ENCODE measurements at regions not wholly inside any gene's neighbourhood (a gene's known extent, or its start where the extent isn't known, plus 50 kb on each side); places are given as distances from the start of the nearest gene placed in this dataset.

GRCh38 chrX:20633451-20633850 lies 366.7 kb upstream of the RPS6KA3 start:
- no peak for DNase-seq

- no peak for DNase-seq
These were observed 356.7 kb upstream of the RPS6KA3 start for GRCh38 chrX:20623448-20623847.

GRCh38 chrX:20620306-20620705 lies 353.6 kb upstream of the RPS6KA3 start:
- no peak for DNase-seq

GRCh38 chrX:20609916-20610415 lies 343.3 kb upstream of the RPS6KA3 start:
- DNase-seq, result no peak

- no peak for DNase-seq
These were observed 340.1 kb upstream of the RPS6KA3 start for GRCh38 chrX:20606831-20607230.

GRCh38 chrX:20596856-20597255 lies 330.1 kb upstream of the RPS6KA3 start:
- no peak for DNase-seq

- no peak for DNase-seq
These were observed 329.3 kb upstream of the RPS6KA3 start for GRCh38 chrX:20595928-20596575.

GRCh38 chrX:20594985-20595384 lies 328.3 kb upstream of the RPS6KA3 start:
- DNase-seq, result no peak

- no peak for DNase-seq
These were observed 327.1 kb upstream of the RPS6KA3 start for GRCh38 chrX:20593836-20594235.

GRCh38 chrX:20593402-20593801 lies 326.7 kb upstream of the RPS6KA3 start:
- DNase-seq, result no peak

- DNase-seq, result no peak
These were observed 324.5 kb upstream of the RPS6KA3 start for GRCh38 chrX:20591246-20591645.

GRCh38 chrX:20585782-20586181 lies 319.1 kb upstream of the RPS6KA3 start:
- no peak for DNase-seq

GRCh38 chrX:20571611-20572010 lies 304.9 kb upstream of the RPS6KA3 start:
- no peak for DNase-seq

- no peak for DNase-seq
These were observed 300.4 kb upstream of the RPS6KA3 start for GRCh38 chrX:20567108-20567507.

GRCh38 chrX:20547611-20548051 lies 280.9 kb upstream of the RPS6KA3 start:
- DNase-seq, result no peak

GRCh38 chrX:20545538-20545937 lies 278.8 kb upstream of the RPS6KA3 start:
- no peak for DNase-seq

GRCh38 chrX:20542072-20542471 lies 275.4 kb upstream of the RPS6KA3 start:
- no peak for DNase-seq

GRCh38 chrX:20538974-20539373 lies 272.3 kb upstream of the RPS6KA3 start:
- no peak for DNase-seq

- no peak for DNase-seq
These were observed 265.0 kb upstream of the RPS6KA3 start for GRCh38 chrX:20531667-20532066.

GRCh38 chrX:20530406-20530921 lies 263.8 kb upstream of the RPS6KA3 start:
- peak in 35 of 51 donors; percentile 0 to 74 (median 18) for DNase-seq

- DNase-seq, result peak in 1 of 51 donors; percentile 37
These were observed 263.0 kb upstream of the RPS6KA3 start for GRCh38 chrX:20529711-20530110.

GRCh38 chrX:20529301-20529700 lies 262.6 kb upstream of the RPS6KA3 start:
- peak in 2 of 51 donors; percentile 0 to 32 for DNase-seq

GRCh38 chrX:20527558-20528011 lies 260.9 kb upstream of the RPS6KA3 start:
- DNase-seq, result peak in 2 of 51 donors; percentile 2 to 4

Measured in hypothalamus (tissue), 51 donors.